Liver (tissue), 7 donors: ENCODE measurements at regions not wholly inside any gene's neighbourhood (a gene's known extent, or its start where the extent isn't known, plus 50 kb on each side); places are given as distances from the start of the nearest gene placed in this dataset.

Experiments
- DNase-seq: peaks from one replicate; pipeline ENCODE4 v3.0.0-alpha.2; 2017; ENCODE audit warnings: low spot score
- H3K27ac ChIP-seq, 2 donors: one replicate each; pipeline ENCODE4 v1.7.0; 2013; ENCODE audit warnings: inconsistent platforms in 2 of 2, low read length in 2 of 2, control low read depth in 1 of 2, low read depth in 1 of 2, mild to moderate bottlenecking in 1 of 2
- H3K27me3 ChIP-seq, 4 donors: one replicate each; pipeline versions ENCODE4 v1.6.1 to v1.7.0; 2013; ENCODE audit warnings: low read length in 3 of 4, inconsistent platforms in 1 of 4, mild to moderate bottlenecking in 1 of 4, moderate library complexity in 1 of 4; ENCODE audit not compliant: control insufficient read depth in 4 of 4, insufficient read depth in 4 of 4
- H3K36me3 ChIP-seq, 4 donors: one replicate each; pipeline versions ENCODE4 v1.6.1 to v1.7.0; 2013; ENCODE audit warnings: low read length in 3 of 4, mild to moderate bottlenecking in 3 of 4, low read depth in 1 of 4, moderate library complexity in 1 of 4; ENCODE audit not compliant: control insufficient read depth in 4 of 4, insufficient read depth in 3 of 4
- H3K4me1 ChIP-seq, 4 donors: one replicate each; pipeline versions ENCODE4 v1.6.1 to v1.7.0; 2013; ENCODE audit warnings: low read length in 3 of 4, mild to moderate bottlenecking in 3 of 4, moderate library complexity in 1 of 4; ENCODE audit not compliant: control insufficient read depth in 4 of 4, insufficient read depth in 4 of 4
- H3K4me3 ChIP-seq, 3 donors: one replicate each; pipeline versions ENCODE4 v1.6.1 to v1.7.0; 2013; ENCODE audit warnings: low read length in 3 of 3, control low read depth in 1 of 3, low read depth in 1 of 3, mild to moderate bottlenecking in 1 of 3
- H3K9ac ChIP-seq, 2 donors: one replicate each; pipeline ENCODE4 v1.7.0; 2013; ENCODE audit warnings: low read length in 2 of 2, mild to moderate bottlenecking in 2 of 2, moderate library complexity in 2 of 2, control low read depth in 1 of 2, low read depth in 1 of 2
- H3K9me3 ChIP-seq, 4 donors: one replicate each; pipeline versions ENCODE4 v1.6.1 to v1.7.0; 2013; ENCODE audit warnings: low read length in 3 of 4; ENCODE audit not compliant: control insufficient read depth in 4 of 4
- ATF3 ChIP-seq: IDR thresholded peaks from 2 replicates; pipeline ENCODE4 v1.6.1; 2016; ENCODE audit warnings: antibody characterized with exemption
- EGR1 ChIP-seq, 2 donors: IDR thresholded peaks; 2 replicates each; pipeline ENCODE4 v1.6.1; 2016 to 2018; ENCODE audit warnings: antibody characterized with exemption in 2 of 2, low read depth in 2 of 2
- FOXA1 ChIP-seq: IDR thresholded peaks from 2 replicates; pipeline ENCODE4 v1.6.1; 2016; ENCODE audit warnings: antibody characterized with exemption
- FOXA2 ChIP-seq: IDR thresholded peaks from 2 replicates; pipeline ENCODE4 v1.6.1; 2016; ENCODE audit warnings: antibody characterized with exemption
- GABPA ChIP-seq, 2 donors: IDR thresholded peaks in 1 of 2; conservative IDR thresholded peaks in 1 of 2; 2 replicates each; pipeline ENCODE4 v1.6.1; 2016; ENCODE audit warnings: antibody characterized with exemption in 2 of 2, mild to moderate bottlenecking in 1 of 2, moderate library complexity in 1 of 2
- HNF4A ChIP-seq, 2 donors: conservative IDR thresholded peaks; 2 replicates each; pipeline ENCODE4 v1.6.1; 2016; ENCODE audit warnings: antibody characterized with exemption in 2 of 2, mild to moderate bottlenecking in 2 of 2
- HNF4G ChIP-seq: IDR thresholded peaks from 2 replicates; pipeline ENCODE4 v1.6.1; 2016; ENCODE audit warnings: antibody characterized with exemption
- JUND ChIP-seq, 2 donors: IDR thresholded peaks; 2 replicates each; pipeline ENCODE4 v1.6.1; 2016; ENCODE audit warnings: antibody characterized with exemption in 2 of 2
- MAX ChIP-seq: IDR thresholded peaks from 2 replicates; pipeline ENCODE4 v1.6.1; 2016; ENCODE audit warnings: antibody characterized with exemption
- NR2F2 ChIP-seq: IDR thresholded peaks from 2 replicates; pipeline ENCODE4 v1.6.1; 2016; ENCODE audit warnings: antibody characterized with exemption
- RAD21 ChIP-seq, 2 donors: IDR thresholded peaks; 2 replicates each; pipeline ENCODE4 v1.6.1; 2016; ENCODE audit warnings: antibody characterized with exemption in 2 of 2, mild to moderate bottlenecking in 2 of 2
- REST ChIP-seq: IDR thresholded peaks from 2 replicates; pipeline ENCODE4 v1.6.1; 2016; ENCODE audit warnings: antibody characterized with exemption, mild to moderate bottlenecking
- RXRA ChIP-seq, 2 donors: IDR thresholded peaks; 2 replicates each; pipeline ENCODE4 v1.6.1; 2017 to 2018; ENCODE audit warnings: antibody characterized with exemption in 2 of 2, mild to moderate bottlenecking in 1 of 2
- SP1 ChIP-seq: IDR thresholded peaks from 2 replicates; pipeline ENCODE4 v1.6.1; 2018; ENCODE audit warnings: antibody characterized with exemption, mild to moderate bottlenecking
- TAF1 ChIP-seq: conservative IDR thresholded peaks from 2 replicates; pipeline ENCODE4 v1.6.1; 2016; ENCODE audit warnings: antibody characterized with exemption, mild to moderate bottlenecking
- YY1 ChIP-seq: IDR thresholded peaks from 2 replicates; pipeline ENCODE4 v1.6.1; 2016; ENCODE audit warnings: antibody characterized with exemption, mild to moderate bottlenecking
- ZBTB33 ChIP-seq: IDR thresholded peaks from 2 replicates; pipeline ENCODE4 v1.6.1; 2016; ENCODE audit warnings: antibody characterized with exemption
- WGBS: extraction: QIAGEN DNeasy Blood & Tissue Kit; methylation state at CpG from one replicate; pipeline ENCODE4 v1.1.7; 2013; 5-methylcytosine and 5-hydroxymethylcytosine counted together
- donor health status: healthy.
- donor health status: healthy.
- donor health status: healthy.
- donor health status: healthy.

GRCh38 chr3:72044231-72044855, 259.4 kb upstream of the PROK2 start:
- Histone ChIP-seq H3K9me3 (no peaks in the 10 kb centered on the region), H3K27me3 (no peaks in the 10 kb centered on the region), H3K4me1 (peaks cover 0 to 7% (median under 1%) of the 10 kb centered on the region in 4 donors), H3K9ac (no peak overlapping the region), H3K27ac (no peak overlapping the region), H3K36me3 (no peaks in the 10 kb centered on the region), H3K4me3 (no peak overlapping the region)
- 81% methylated on average over 7 of the region's 7 CpGs for WGBS
- TF ChIP-seq RAD21 (IDR thresholded peaks at IDR 0.05) (no peak), REST (no peak), HNF4A (conservative IDR thresholded peaks at IDR 0.05) (no peak), YY1 (no peak), EGR1 (IDR thresholded peaks at IDR 0.05; ENCODE audit: low read depth in 2 of 2) (no peak), ZBTB33 (no peak), HNF4G (no peak), RXRA (IDR thresholded peaks at IDR 0.05) (no peak)
- no peak for DNase-seq

- H3K9me3 ChIP-seq: no peaks in the 10 kb centered on the region
- H3K27me3 ChIP-seq: no peaks in the 10 kb centered on the region
- WGBS: 85% methylated on average over 3 of the region's 3 CpGs
- no peak for DNase-seq
- H3K9ac ChIP-seq: no peak overlapping the region
- H3K4me3 ChIP-seq: no peak overlapping the region
- no peak overlapping the region for H3K27ac ChIP-seq
- H3K36me3 ChIP-seq: no peaks in the 10 kb centered on the region
- H3K4me1 ChIP-seq: peaks cover 0 to 4% (median under 1%) of the 10 kb centered on the region in 4 donors
- TF ChIP-seq MAX: no peak
- no peak for TF ChIP-seq ATF3
- TF ChIP-seq JUND (IDR thresholded peaks at IDR 0.05): no peak
- TF ChIP-seq GABPA (IDR thresholded peaks at IDR 0.05 in 1 of 2, conservative IDR thresholded peaks at IDR 0.05 in 1 of 2): no peak
- no peak for TF ChIP-seq REST
- no peak for TF ChIP-seq ZBTB33
- TF ChIP-seq HNF4G: no peak
- TF ChIP-seq FOXA2: no peak
- TF ChIP-seq FOXA1: no peak
- no peak for TF ChIP-seq TAF1
- TF ChIP-seq NR2F2: no peak
- no peak for TF ChIP-seq HNF4A (conservative IDR thresholded peaks at IDR 0.05)
- TF ChIP-seq EGR1 (IDR thresholded peaks at IDR 0.05; ENCODE audit: low read depth in 2 of 2): no peak
- TF ChIP-seq RXRA (IDR thresholded peaks at IDR 0.05): no peak
- TF ChIP-seq SP1: no peak
- TF ChIP-seq RAD21 (IDR thresholded peaks at IDR 0.05): no peak
- TF ChIP-seq YY1: no peak
Measured at GRCh38 chr3:72043204-72044133, 258.5 kb upstream of the PROK2 start.
